AG04450 (cell line): ENCODE measurements at regions not wholly inside any gene's neighbourhood (a gene's known extent, or its start where the extent isn't known, plus 50 kb on each side); places are given as distances from the start of the nearest gene placed in this dataset.
"Not testable (repeated sequence)": the region's sequence is repeated elsewhere in the genome, so short reads cannot be mapped to it uniquely, and the experiment has no call there.

Experiments
- CTCF ChIA-PET: fragments of 300-600, 350-600 bp; formaldehyde crosslinking; extraction: SDS; loops from one replicate; lab custom pipeline; 2022; ENCODE audit warnings: antibody characterized with exemption, inconsistent platforms; lab: Charles Lee
- POLR2A ChIA-PET: fragments of 350-600 bp; formaldehyde crosslinking; extraction: SDS; loops from one replicate; lab custom pipeline; 2021; ENCODE audit warnings: antibody characterized with exemption, inconsistent platforms; lab: Yijun Ruan, JAX
- DNase-seq: peaks from one replicate; pipeline ENCODE4 v3.0.0-alpha.2; 2011; ENCODE audit warnings: low read depth, low spot score
- H3K27ac ChIP-seq: one replicate; pipeline ENCODE4 v1.5.1; 2012; ENCODE audit warnings: low read depth, low read length, control low read depth
- H3K27me3 ChIP-seq: one replicate; pipeline ENCODE4 v1.6.0; 2012; ENCODE audit warnings: low read length; ENCODE audit not compliant: control insufficient read depth, insufficient read depth
- H3K4me3 ChIP-seq: 2 replicates; pipeline ENCODE4 v1.5.1; 2011; ENCODE audit warnings: mild to moderate bottlenecking, low read depth, low read length, control low read depth
- H3K9me3 ChIP-seq: 2 replicates; pipeline ENCODE4 v1.5.1; 2012; ENCODE audit warnings: low read length; ENCODE audit not compliant: control insufficient read depth, insufficient read depth
- TF ChIP-seq, protein P1 (sequence below): IDR thresholded peaks from 2 replicates; pipeline ENCODE4 v1.5.1; 2011; ENCODE audit warnings: low read depth, low read length, control low read depth, inconsistent platforms

DNA sequence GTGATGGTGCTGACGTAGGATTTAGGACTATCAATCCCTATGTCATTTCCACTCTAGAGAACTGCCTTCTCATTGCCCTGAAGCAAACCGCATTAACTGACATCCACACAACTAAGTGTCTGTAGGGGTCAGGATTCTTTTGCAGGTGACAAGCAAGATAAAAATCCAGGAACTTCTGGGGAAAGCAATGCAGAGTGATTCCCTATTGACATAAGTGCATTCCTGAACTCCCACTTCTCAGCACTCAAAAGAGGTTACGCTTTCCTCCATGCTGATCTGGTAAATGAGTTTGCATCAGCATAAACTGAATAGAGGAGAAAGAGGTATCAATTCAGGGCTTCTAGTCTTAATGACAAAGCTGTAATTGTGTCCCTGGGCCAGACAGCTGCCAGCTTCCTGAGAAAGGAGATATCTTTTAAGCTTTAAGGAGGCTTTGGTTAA lies 224.6 kb upstream of the ISX start:
- H3K27me3 ChIP-seq, result no peaks in the 10 kb centered on the region
- H3K4me3 ChIP-seq, result no peak overlapping the region
- peaks cover 14% of the 10 kb centered on the region for H3K9me3 ChIP-seq
- H3K27ac ChIP-seq, result no peak overlapping the region
- TF ChIP-seq, protein P1, sequence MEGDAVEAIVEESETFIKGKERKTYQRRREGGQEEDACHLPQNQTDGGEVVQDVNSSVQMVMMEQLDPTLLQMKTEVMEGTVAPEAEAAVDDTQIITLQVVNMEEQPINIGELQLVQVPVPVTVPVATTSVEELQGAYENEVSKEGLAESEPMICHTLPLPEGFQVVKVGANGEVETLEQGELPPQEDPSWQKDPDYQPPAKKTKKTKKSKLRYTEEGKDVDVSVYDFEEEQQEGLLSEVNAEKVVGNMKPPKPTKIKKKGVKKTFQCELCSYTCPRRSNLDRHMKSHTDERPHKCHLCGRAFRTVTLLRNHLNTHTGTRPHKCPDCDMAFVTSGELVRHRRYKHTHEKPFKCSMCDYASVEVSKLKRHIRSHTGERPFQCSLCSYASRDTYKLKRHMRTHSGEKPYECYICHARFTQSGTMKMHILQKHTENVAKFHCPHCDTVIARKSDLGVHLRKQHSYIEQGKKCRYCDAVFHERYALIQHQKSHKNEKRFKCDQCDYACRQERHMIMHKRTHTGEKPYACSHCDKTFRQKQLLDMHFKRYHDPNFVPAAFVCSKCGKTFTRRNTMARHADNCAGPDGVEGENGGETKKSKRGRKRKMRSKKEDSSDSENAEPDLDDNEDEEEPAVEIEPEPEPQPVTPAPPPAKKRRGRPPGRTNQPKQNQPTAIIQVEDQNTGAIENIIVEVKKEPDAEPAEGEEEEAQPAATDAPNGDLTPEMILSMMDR, result no peak
- CTCF ChIA-PET, result no interaction called here
- DNase-seq, result no peak
- POLR2A ChIA-PET, result no interaction called here

GRCh38 chr22:34841911-34842310 lies 224.0 kb upstream of the ISX start:
- Histone ChIP-seq H3K27me3 (no peaks in the 10 kb centered on the region), H3K9me3 (peaks cover 14% of the 10 kb centered on the region; the same call in 1 of the 2 replicates), H3K4me3 (no peak overlapping the region), H3K27ac (no peak overlapping the region)
- CTCF ChIA-PET, result no interaction called here
- no peak for DNase-seq
- POLR2A ChIA-PET, result no interaction called here
- TF ChIP-seq, protein P1, result no peak

GRCh38 chr22:34842630-34843029 lies 223.3 kb upstream of the ISX start:
- CTCF ChIA-PET, result no interaction called here

DNA sequence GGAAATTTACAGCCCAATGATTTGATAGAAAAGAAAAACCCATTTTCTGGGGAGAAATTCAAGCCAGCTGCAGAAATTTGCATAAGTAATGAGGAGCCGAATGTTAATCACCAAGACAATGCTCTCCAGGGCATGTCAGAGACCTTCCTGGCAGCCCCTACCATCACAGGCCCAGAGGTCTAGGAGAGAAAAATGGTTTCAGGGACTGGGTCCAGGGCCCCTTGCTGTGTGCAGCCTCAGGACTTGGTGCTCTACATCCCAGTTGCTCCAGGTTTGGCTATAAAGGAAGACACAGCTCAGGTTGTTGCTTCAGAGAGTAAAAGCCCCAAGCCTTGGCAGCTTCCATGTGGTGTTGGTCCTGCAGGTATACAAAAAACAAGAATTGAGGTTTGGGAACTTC lies 222.2 kb upstream of the ISX start:
- POLR2A ChIA-PET, H3K27ac ChIP-seq, DNase-seq, H3K4me3 ChIP-seq, CTCF ChIA-PET, H3K27me3 ChIP-seq: not testable (repeated sequence)
- H3K9me3 ChIP-seq, result peaks cover 14% of the 10 kb centered on the region

More at GRCh38 chr22:34842630-34843029, 223.3 kb upstream of the ISX start:
- TF ChIP-seq, protein P1, result no peak
- no peak for DNase-seq
- Histone ChIP-seq H3K4me3 (no peak overlapping the region), H3K27ac (no peak overlapping the region), H3K27me3 (no peaks in the 10 kb centered on the region), H3K9me3 (peaks cover 14% of the 10 kb centered on the region; the same call in 1 of the 2 replicates)
- POLR2A ChIA-PET, result no interaction called here

- TF ChIP-seq, protein P1, result no peak
- ChIA-PET CTCF (no interaction called here), POLR2A (no interaction called here)
- no peak for DNase-seq
- no peaks in the 10 kb centered on the region for H3K27me3 ChIP-seq
- no peak overlapping the region for H3K27ac ChIP-seq
- peaks cover 21% of the 10 kb centered on the region for H3K9me3 ChIP-seq
- H3K4me3 ChIP-seq, result no peak overlapping the region
These were observed 220.6 kb upstream of the ISX start for GRCh38 chr22:34845391-34845790.
